ENCODE measurements at regions not wholly inside any gene's neighbourhood (a gene's known extent, or its start where the extent isn't known, plus 50 kb on each side); places are given as distances from the start of the nearest gene placed in this dataset.
"Not testable (repeated sequence)": the region's sequence is repeated elsewhere in the genome, so short reads cannot be mapped to it uniquely, and the experiment has no call there.

GRCh38 chr16:13335879-13336278 lies 434.5 kb downstream of the SHISA9 start:
- no peak for DNase-seq
- Histone ChIP-seq H3K4me3 (no peak overlapping the region), H3K9me3 (no peaks in the 10 kb centered on the region), H3K27ac (no peak overlapping the region), H3K36me3 (ENCODE audit: low read depth, missing control alignments) (no peaks in the 10 kb centered on the region), H3K4me1 (no peaks in the 10 kb centered on the region), H3K27me3 (no peaks in the 10 kb centered on the region)
- intact Hi-C loops (cut with DNase I; ENCODE audit: low total_unique reads): no loop called here
- TF ChIP-seq CTCF (IDR thresholded peaks at IDR 0.05) (no peak), POLR2A (IDR thresholded peaks at IDR 0.05) (no peak)
- WGBS, 2 donors: 83 to 86% methylated on average over 6 of the region's 6 CpGs

- WGBS, 2 donors: 40 to 55% methylated on average over 1 of the region's 1 CpG
- Histone ChIP-seq H3K36me3 (ENCODE audit: low read depth, missing control alignments) (no peaks in the 10 kb centered on the region), H3K27ac (no peak overlapping the region), H3K9me3 (no peaks in the 10 kb centered on the region), H3K27me3 (no peaks in the 10 kb centered on the region), H3K4me3 (no peak overlapping the region), H3K4me1 (no peaks in the 10 kb centered on the region)
- DNase-seq: no peak
- TF ChIP-seq POLR2A (IDR thresholded peaks at IDR 0.05): no peak
- TF ChIP-seq CTCF (IDR thresholded peaks at IDR 0.05): no peak
- intact Hi-C loops (cut with DNase I; ENCODE audit: low total_unique reads): no loop called here
Measured at GRCh38 chr16:13336335-13336734, 434.9 kb downstream of the SHISA9 start.

GRCh38 chr16:13336907-13337881 lies 435.8 kb downstream of the SHISA9 start:
- intact Hi-C loops (cut with DNase I; ENCODE audit: low total_unique reads); H3K4me1 ChIP-seq; H3K27ac ChIP-seq; H3K36me3 ChIP-seq (ENCODE audit: low read depth, missing control alignments); DNase-seq; H3K27me3 ChIP-seq; H3K4me3 ChIP-seq; H3K9me3 ChIP-seq: not testable (repeated sequence)
- WGBS, 2 donors: 63 to 71% methylated on average over 5 to 6 of the region's 6 CpGs

GRCh38 chr16:13338044-13338443 lies 436.6 kb downstream of the SHISA9 start:
- DNase-seq: no peak
- no peaks in the 10 kb centered on the region for H3K27me3 ChIP-seq
- no peak overlapping the region for H3K27ac ChIP-seq
- WGBS, 2 donors: 83 to 86% methylated on average over 3 of the region's 3 CpGs
- intact Hi-C loops (cut with DNase I; ENCODE audit: low total_unique reads): no loop called here
- no peaks in the 10 kb centered on the region for H3K4me1 ChIP-seq
- H3K36me3 ChIP-seq (ENCODE audit: low read depth, missing control alignments): no peaks in the 10 kb centered on the region
- TF ChIP-seq POLR2A (IDR thresholded peaks at IDR 0.05): no peak
- H3K4me3 ChIP-seq: no peak overlapping the region
- no peaks in the 10 kb centered on the region for H3K9me3 ChIP-seq

- WGBS, 2 donors: 71 to 75% methylated on average over 3 of the region's 3 CpGs
- Histone ChIP-seq H3K27me3 (no peaks in the 10 kb centered on the region), H3K9me3 (no peaks in the 10 kb centered on the region), H3K4me1 (no peaks in the 10 kb centered on the region), H3K4me3 (no peak overlapping the region), H3K36me3 (ENCODE audit: low read depth, missing control alignments) (no peaks in the 10 kb centered on the region), H3K27ac (no peak overlapping the region)
- TF ChIP-seq CTCF (IDR thresholded peaks at IDR 0.05) (no peak), POLR2A (IDR thresholded peaks at IDR 0.05) (no peak)
- intact Hi-C loops (cut with DNase I; ENCODE audit: low total_unique reads): no loop called here
- no peak for DNase-seq
Measured at GRCh38 chr16:13342675-13343074, 441.3 kb downstream of the SHISA9 start.

- no peak for TF ChIP-seq CTCF (IDR thresholded peaks at IDR 0.05)
- no peak for TF ChIP-seq POLR2A (IDR thresholded peaks at IDR 0.05)
- no peak for DNase-seq
- Histone ChIP-seq H3K27me3 (no peaks in the 10 kb centered on the region), H3K4me3 (no peak overlapping the region), H3K4me1 (no peaks in the 10 kb centered on the region), H3K27ac (no peak overlapping the region), H3K9me3 (no peaks in the 10 kb centered on the region), H3K36me3 (ENCODE audit: low read depth, missing control alignments) (no peaks in the 10 kb centered on the region)
- WGBS, 2 donors: 82 to 87% methylated on average over 2 of the region's 2 CpGs
- intact Hi-C loops (cut with DNase I; ENCODE audit: low total_unique reads): no loop called here
Measured at GRCh38 chr16:13344001-13344400, 442.6 kb downstream of the SHISA9 start.
